CD4-positive, alpha-beta T cell treated with Interleukin-17A for 4 hours (primary cell): ENCODE measurements at regions not wholly inside any gene's neighbourhood (a gene's known extent, or its start where the extent isn't known, plus 50 kb on each side); places are given as distances from the start of the nearest gene placed in this dataset.
"Not testable (repeated sequence)": the region's sequence is repeated elsewhere in the genome, so short reads cannot be mapped to it uniquely, and the experiment has no call there.

Experiments
- DNase-seq: peaks from one replicate; pipeline ENCODE4 v3.0.0-alpha.2; 2020; ENCODE audit warnings: mixed read lengths

DNA sequence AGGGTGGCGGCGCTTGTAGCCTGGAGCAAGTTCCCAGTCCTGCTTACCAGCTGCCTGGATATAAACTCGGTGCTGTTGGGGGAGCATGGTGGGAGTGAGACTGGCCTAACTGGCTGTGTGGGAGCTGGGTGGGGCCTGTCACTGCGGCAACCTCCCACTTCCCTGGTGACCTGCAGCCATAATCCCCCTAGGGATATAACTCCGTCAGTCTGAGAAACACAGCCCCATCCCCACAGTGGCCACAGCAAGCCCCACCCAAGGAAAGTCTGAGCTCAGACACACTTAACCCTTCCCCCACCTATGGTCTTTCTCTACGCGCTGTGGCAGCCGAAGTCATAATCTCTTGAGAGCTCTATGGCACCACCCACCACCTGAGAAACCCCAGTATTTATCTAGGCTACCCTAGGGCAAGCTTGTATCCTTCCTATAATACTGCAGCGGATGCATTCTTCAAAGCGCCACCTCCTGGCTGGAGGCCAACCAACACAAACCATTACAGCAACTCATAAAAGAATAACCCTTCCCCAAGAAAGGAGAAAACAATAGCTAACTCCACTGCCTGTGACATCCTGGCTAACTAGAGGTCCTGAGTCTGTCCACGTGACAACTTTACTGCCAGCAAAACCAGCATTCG, 57.4 kb downstream of the ZNF648 start:
- DNase-seq, result no peak

DNA sequence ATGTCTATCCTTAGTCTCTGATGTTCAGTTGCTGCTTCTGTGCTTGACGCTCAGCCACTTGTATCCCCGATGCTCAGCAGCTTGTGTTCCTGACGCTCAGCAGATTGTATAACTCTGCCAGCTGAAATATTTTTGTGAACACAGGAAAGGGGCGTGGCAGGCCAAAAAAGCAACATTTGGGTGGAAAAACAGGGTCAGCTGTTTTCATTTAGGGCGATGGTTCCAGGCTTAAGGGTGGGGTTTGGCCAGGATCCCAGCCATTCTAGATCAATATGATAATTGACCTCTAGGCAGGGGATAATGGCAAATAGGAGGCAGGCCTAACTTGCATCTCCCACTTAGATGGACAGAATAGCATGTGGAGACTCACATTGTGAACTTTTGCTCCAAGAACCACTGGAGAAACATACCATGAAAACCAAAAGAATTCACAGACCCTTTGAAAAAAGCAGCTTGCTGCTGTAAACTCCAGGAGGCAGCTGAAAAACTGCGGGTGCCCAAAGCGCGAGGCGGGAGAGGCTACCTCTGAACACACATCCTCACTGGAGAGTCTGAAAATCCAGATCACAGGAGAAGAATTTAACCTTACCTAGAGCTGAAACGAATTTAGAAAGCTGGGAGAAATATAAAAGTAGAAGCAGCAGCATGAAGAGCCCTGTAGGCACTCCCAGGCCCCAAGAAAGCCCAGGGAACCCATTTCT, 58.3 kb downstream of the ZNF648 start:
- DNase-seq, result no peak

GRCh38 chr1:182002570-182002969, 58.9 kb downstream of the ZNF648 start:
- DNase-seq, result no peak

DNA sequence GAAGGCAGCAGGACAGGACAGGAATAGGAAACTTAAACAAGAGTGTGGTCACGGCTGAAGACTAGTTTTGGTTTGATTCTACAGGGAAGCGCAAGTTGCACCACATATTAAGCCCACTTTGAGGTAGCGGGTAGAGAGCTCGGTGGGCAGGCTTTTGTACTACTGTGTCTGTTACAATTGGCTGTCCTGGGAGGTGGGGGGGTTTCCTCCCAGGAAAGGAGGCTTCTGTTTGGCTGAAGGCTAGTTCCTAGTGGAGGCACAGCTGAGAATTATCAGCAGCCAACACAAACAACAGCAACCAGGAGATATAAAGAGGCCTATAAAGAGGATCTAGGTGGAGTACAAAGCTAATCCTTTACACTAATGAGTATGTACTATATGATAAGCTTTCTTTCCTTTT, 62.7 kb downstream of the ZNF648 start:
- no peak for DNase-seq

DNA sequence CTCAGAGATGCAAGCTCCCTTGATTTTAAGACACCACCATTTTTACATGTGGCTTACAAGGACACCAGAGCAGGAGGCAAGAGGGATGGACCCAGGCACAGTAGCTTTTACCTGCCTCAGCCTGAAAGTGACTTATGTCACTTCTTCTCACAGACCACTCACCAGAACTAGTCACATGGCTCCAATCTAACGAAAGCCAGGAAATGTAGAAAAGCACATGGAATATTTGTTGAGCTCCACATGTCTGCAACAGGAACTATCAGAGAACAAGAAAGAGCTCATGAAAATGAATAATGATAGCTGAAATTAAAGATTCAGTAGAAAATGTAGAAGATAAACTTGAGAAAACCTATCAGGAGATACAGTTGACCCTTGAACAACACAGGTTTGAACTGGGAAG, 69.4 kb downstream of the ZNF648 start:
- DNase-seq, result no peak

- no peak for DNase-seq
Observed at GRCh38 chr1:181990728-181991127, 70.8 kb downstream of the ZNF648 start.

DNA sequence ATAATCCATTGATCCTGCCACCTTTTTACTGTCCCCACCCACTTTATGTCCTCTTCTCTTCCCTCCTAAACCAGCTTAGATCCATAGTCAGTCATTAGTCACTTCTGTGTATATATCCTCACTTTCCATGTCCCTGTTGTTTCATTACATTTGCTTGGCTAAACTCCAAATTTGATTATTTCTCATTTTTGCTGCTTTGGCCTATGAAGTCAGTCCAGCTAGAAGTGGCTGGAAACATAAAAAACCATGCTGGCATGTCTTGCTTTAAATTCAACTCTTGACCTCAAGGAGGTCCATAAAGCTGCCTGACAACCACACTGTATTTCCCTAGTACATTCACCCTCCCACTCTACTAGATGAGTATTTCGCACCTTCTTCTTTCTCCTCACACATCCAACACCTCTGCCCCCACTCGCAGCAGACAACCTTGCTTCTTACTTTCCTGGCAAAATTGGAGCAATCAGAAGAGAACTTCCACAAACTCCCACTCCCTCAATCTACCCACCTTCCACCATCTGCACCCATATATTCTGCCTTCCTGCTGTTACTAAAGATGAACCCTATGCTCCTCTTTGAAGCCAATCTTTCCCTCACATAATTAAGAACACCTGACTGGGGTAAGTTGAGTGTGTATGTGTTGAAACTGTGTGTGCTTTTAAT, 72.1 kb downstream of the ZNF648 start:
- no peak for DNase-seq

DNA sequence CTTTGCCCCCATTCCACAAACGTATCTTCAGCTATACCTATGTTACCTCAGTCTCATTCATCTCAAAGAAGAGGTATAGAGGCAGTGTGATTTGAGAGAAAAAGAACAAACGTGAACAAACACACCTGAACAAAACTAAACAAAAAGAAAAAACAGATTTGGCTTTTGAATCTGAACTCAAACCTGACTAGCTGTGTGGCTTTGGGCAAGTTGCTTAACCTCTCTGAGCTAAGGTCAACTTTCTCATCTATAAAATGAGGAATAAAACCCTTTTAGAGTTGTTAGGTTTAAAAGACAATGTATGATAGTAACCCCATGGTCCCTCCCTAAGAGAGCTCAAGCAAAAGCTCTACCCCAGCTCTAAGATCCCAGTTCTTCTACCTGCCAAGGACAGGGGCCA, 73.5 kb downstream of the ZNF648 start:
- DNase-seq, result no peak

- no peak for DNase-seq
Observed at GRCh38 chr1:181987334-181987895, 74.1 kb downstream of the ZNF648 start.

- no peak for DNase-seq
Observed at GRCh38 chr1:181986907-181987305, 74.6 kb downstream of the ZNF648 start.

- no peak for DNase-seq
Observed at GRCh38 chr1:181985936-181986906, 75.3 kb downstream of the ZNF648 start.

GRCh38 chr1:181985281-181985680, 76.2 kb downstream of the ZNF648 start:
- DNase-seq, result no peak

DNA sequence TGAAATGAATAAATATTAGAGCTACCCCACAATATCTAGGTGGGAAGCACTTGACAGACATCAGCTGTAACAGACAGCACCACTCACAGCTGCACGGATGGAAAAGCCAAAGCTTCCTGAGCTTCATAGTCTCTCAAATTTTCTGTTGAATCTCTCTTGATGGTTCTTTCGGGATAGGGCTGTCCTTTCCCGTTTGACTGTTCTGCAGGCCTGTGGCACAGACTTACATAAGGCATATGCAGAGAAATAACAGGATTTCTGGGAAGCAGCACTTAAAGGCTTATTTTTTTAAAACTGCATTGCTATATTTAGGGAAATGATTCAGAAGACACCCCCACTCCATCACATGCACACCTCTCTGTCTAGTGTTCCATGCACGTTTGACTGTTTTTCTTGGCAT, 77.5 kb downstream of the ZNF648 start:
- DNase-seq, result no peak

GRCh38 chr1:181981821-181982220, 79.7 kb downstream of the ZNF648 start:
- DNase-seq, result no peak

GRCh38 chr1:181972256-181972655, 89.3 kb downstream of the ZNF648 start:
- DNase-seq, result no peak

DNA sequence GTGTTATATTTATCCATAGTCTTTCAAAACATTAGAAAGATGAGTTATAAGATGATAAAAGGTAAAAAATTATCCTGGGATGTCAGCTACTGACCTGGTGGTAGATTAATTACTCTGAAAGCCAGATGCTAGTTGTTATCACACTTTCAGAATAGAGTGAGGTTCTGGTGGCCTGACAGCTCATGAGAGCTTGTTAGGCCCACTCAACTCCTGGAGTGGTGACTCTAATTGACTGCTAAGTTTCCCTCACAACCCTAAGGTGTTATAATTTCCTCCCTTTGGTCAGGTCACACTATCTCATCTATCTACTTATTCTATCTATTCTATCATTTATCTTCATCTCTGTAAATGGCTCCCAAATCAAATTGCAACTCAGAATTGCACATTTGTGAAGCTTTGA, 90.1 kb downstream of the ZNF648 start:
- no peak for DNase-seq

GRCh38 chr1:181969902-181970301, 91.6 kb downstream of the ZNF648 start:
- DNase-seq, result no peak

- not testable (repeated sequence) for DNase-seq
Observed at GRCh38 chr1:181954696-181955095, 106.8 kb downstream of the ZNF648 start.

- DNase-seq, result not testable (repeated sequence)
Observed at GRCh38 chr1:181954178-181954577, 107.3 kb downstream of the ZNF648 start.

- DNase-seq, result no peak
Observed at GRCh38 chr1:181953596-181953995, 107.9 kb downstream of the ZNF648 start.

- no peak for DNase-seq
Observed at GRCh38 chr1:181951213-181951612, 110.3 kb downstream of the ZNF648 start.

DNA sequence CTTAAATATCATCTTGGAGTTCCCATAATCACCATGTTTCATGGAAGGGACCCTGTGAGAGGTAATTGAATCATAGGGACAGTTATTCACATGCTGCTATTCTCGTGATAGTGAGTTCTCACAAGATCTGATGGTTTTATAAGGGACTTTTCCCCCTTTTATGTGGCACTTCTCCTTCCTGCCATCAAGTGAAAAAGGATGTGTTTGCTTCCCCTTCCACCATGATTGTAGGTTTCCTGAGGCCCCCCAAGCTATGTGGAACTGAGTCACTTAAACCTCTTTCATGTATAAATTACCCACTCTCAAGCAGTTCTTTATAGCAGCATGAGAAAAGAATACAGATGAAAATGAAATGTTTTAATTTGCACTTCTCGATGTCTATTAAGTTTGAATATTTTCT, 112.0 kb downstream of the ZNF648 start:
- no peak for DNase-seq

- DNase-seq, result no peak
Observed at GRCh38 chr1:181948372-181948771, 113.1 kb downstream of the ZNF648 start.
